H1 (cell line): ENCODE measurements at regions not wholly inside any gene's neighbourhood (a gene's known extent, or its start where the extent isn't known, plus 50 kb on each side); places are given as distances from the start of the nearest gene placed in this dataset.

Experiments used
- ATF2 ChIP-seq: IDR thresholded peaks from 2 replicates; pipeline ENCODE4 v1.6.1; 2012; ENCODE audit warnings: low read length, inconsistent platforms
- EZH2 ChIP-seq: fragments of 200-600 bp; sonication (generic); IDR thresholded peaks from 2 replicates; pipeline ENCODE4 v1.7.1; 2012; ENCODE audit warnings: low read depth, mild to moderate bottlenecking, moderate library complexity, low read length, inconsistent platforms; ENCODE audit not compliant: severe bottlenecking
- POLR2A ChIP-seq, 2 experiments: IDR thresholded peaks; 1 replicate in 1 of 2; 2 replicates in 1 of 2; pipeline ENCODE4 v1.6.1; 2011; ENCODE audit warnings: low read depth in 2 of 2, low read length in 2 of 2, mild to moderate bottlenecking in 2 of 2; ENCODE audit errors: control extremely low read depth in 1 of 2
- POLR2AphosphoS5 ChIP-seq: IDR thresholded peaks from 2 replicates; pipeline ENCODE4 v1.6.1; 2011; ENCODE audit warnings: low read depth, low read length
- RAD21 ChIP-seq, 2 experiments: IDR thresholded peaks in 1 of 2; conservative IDR thresholded peaks in 1 of 2; 2 replicates each; pipeline ENCODE4 v1.6.1; 2011; ENCODE audit warnings: low read depth in 2 of 2, low read length in 2 of 2, improper control_type of control experiment in 1 of 2, inconsistent platforms in 1 of 2, mild to moderate bottlenecking in 1 of 2, moderate library complexity in 1 of 2
- TAF1 ChIP-seq: IDR thresholded peaks from 2 replicates; pipeline ENCODE4 v1.6.1; 2011; ENCODE audit warnings: mild to moderate bottlenecking, low read depth, low read length
- YY1 ChIP-seq: IDR thresholded peaks from 2 replicates; pipeline ENCODE4 v1.6.1; 2011; ENCODE audit warnings: low read depth, mild to moderate bottlenecking, low read length
- TF ChIP-seq, protein P1 (sequence below): IDR thresholded peaks from 2 replicates; pipeline ENCODE4 v1.6.1; 2011; ENCODE audit warnings: low read depth, mild to moderate bottlenecking, low read length; ENCODE audit not compliant: insufficient read depth
- TF ChIP-seq, protein P2 (sequence below), 3 experiments: IDR thresholded peaks; 1 replicate in 2 of 3; 2 replicates in 1 of 3; pipeline versions ENCODE4 v1.5.1 to v1.6.1; 2011; ENCODE audit warnings: low read length in 3 of 3, mild to moderate bottlenecking in 3 of 3, inconsistent platforms in 2 of 3, low read depth in 1 of 3, moderate library complexity in 1 of 3; ENCODE audit not compliant: insufficient read depth in 1 of 3; ENCODE audit errors: control extremely low read depth in 1 of 3

DNA sequence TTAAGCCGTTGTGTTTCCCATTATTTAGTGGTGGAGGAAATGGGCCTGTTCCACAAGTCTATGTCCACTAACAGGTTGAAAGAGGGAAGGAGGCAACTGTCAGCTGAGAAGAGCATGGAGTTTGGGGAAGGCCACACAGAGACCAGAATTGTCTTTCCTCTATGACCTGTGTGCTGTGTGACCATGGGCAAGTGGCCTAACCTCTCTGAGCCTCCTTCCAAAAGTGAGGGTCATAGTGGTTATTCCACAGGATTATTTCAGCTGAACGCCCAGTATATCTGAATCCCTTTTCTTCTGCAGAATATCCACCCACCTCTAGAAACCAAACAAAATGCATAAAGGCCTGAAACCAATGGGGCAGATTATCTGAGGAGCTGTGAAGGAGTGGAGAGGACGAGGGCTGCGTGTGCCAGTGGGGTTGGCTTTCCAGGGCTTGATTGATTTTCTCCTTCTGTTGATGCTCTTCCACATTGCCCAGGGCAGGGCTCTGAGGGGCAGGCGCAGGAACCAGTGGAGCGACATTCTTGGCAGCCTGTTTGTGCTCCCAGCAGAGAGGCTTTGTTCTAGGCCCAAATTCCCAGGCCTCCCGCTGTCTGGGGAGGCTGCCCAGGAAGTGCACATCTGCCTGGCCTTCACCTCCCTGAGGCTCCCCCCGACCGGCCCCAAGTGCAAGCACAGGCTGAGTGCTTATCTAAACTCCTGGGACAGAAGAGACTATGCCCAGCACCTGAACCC is 452.7 kb downstream of the BCL11B start:
- TF ChIP-seq POLR2AphosphoS5 (peak; percentile 26; the same call in 1 of the 2 replicates), RAD21 (IDR thresholded peaks at IDR 0.05 in 1 of 2, conservative IDR thresholded peaks at IDR 0.05 in 1 of 2; ENCODE audit: low read depth in 2 of 2, low read length in 2 of 2) (peak in 1 of 2 experiments; percentile 37), EZH2 (no peak), TAF1 (0 out of 2 replicates have a peak, but pooled peaks have one; percentile 44), ATF2 (peak; percentile 86; the same call in 1 of the 2 replicates), POLR2A (IDR thresholded peaks at IDR 0.05; ENCODE audit: control extremely low read depth in 1 of 2, low read depth in 2 of 2, low read length in 2 of 2) (peak in 1 of 2 experiments; percentile 47; a peak in 1 of 3 replicates), YY1 (peak; percentile 68)
- TF ChIP-seq, protein P1, sequence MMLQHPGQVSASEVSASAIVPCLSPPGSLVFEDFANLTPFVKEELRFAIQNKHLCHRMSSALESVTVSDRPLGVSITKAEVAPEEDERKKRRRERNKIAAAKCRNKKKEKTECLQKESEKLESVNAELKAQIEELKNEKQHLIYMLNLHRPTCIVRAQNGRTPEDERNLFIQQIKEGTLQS: no peak
- TF ChIP-seq, protein P2, sequence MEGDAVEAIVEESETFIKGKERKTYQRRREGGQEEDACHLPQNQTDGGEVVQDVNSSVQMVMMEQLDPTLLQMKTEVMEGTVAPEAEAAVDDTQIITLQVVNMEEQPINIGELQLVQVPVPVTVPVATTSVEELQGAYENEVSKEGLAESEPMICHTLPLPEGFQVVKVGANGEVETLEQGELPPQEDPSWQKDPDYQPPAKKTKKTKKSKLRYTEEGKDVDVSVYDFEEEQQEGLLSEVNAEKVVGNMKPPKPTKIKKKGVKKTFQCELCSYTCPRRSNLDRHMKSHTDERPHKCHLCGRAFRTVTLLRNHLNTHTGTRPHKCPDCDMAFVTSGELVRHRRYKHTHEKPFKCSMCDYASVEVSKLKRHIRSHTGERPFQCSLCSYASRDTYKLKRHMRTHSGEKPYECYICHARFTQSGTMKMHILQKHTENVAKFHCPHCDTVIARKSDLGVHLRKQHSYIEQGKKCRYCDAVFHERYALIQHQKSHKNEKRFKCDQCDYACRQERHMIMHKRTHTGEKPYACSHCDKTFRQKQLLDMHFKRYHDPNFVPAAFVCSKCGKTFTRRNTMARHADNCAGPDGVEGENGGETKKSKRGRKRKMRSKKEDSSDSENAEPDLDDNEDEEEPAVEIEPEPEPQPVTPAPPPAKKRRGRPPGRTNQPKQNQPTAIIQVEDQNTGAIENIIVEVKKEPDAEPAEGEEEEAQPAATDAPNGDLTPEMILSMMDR (IDR thresholded peaks at IDR 0.05; ENCODE audit: control extremely low read depth in 1 of 3, insufficient read depth in 1 of 3, low read depth in 1 of 3, low read length in 3 of 3): no peak
